Stimulated activated CD8-positive, alpha-beta memory T cell treated with anti-CD3 and anti-CD28 coated beads, Interleukin-7, amount 100 ng/mL, for 1 hour (primary cell): ENCODE measurements at regions not wholly inside any gene's neighbourhood (a gene's known extent, or its start where the extent isn't known, plus 50 kb on each side); places are given as distances from the start of the nearest gene placed in this dataset.

ENCODE experiments used
- DNase-seq, 2 donors: peaks; one replicate each; pipeline ENCODE4 v3.0.0-alpha.2; 2020; ENCODE audit warnings: low read depth in 2 of 2

DNA sequence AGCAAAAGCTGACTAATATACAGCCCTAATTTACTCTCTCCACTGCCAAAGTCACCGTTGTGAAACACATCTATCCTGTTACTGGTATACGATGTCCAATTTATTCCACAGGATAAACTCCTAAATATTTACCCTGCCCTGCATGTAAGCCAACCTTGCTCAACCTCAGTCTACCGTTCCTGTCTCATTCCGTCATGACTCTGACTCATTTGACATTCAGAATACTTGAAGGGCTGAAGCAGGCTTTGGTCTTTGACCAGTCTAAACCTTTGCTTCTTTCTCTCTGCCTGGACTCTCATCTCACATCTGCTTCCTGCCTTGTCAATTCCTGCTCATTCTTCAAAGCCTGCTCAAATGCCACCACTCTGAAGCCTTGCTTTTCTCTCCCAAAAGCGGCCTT, 157.5 kb downstream of the SCP2D1 start:
- no peak for DNase-seq

DNA sequence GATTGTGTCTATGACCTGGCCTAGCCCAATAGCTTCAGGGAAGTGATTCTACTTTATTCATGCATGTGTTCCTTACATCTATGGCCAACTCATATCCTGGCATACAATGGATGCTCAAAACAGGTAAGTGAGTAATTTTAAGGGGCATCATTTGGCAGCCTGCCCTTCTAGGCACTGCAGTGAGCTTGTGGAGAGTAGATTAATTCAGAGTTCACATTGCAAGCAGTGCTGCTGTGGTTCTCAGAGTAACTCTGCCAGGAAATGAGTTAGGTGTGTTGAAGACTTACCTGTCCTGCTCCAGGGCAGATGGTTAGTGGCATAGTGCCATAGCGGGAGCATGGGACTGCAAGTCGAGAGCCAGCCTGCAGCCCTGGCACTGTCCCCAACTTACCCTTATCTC, 158.0 kb downstream of the SCP2D1 start:
- no peak for DNase-seq

DNA sequence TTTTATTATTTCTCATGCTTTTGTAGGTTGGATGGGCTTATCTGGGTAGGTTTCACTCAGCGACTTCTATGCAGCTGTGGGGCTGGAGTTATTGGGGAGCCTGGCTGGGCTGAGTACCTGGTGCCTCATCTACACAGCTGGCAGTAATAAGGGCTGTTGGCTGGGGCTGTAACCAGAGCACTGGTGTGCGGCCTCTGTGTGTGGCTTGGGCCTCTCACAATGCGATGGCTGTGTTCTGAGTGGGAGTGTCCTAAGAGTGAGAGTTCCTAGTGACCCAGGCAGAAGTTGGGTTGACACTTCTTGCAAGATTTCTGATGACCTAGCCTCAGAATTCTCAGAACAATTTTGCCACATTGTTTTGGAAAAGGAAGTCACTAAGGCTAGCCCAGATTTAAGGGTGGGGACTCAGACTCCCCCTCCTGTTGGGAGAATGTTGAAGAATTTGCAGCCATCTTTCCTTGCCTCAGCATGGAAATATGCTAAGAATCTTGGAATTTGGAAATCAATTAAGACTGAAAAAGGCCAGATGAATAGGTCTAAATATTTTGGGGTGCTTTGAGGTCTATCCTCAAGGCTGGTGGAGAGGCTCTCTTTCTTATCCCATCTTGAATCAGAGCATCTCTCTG, 158.8 kb downstream of the SCP2D1 start:
- no peak for DNase-seq

DNA sequence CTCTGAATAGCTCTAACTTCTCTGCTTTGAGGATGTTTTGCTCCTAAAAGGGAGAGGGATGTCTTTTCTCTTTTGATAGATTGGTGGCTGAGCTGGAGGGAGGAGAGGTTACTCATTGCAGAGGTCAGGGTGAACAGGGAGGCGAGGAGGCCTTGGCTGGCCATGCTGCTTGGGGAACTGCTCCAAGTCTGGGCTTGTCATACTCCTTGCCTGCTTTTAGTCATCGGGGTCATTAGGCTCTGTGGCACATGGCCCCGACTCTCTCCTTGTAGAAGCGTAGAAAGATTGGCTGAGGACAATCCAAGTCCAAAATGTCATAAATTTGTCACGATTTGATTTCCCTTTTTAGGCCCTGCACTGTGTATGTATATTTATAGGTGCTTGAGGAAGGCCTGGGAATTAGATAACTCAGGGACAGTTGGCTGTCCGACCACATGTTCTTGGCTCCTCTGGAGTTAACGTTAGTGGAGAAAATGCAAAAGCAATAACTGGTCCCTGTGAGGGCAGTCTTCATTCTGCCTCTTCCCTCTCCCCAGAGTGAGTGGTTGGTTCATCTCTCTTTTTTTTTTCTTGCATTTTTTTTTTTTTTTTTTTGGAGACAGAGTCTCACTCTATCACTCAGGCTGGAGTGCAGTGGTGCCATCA, 160.1 kb downstream of the SCP2D1 start:
- DNase-seq, result no peak

DNA sequence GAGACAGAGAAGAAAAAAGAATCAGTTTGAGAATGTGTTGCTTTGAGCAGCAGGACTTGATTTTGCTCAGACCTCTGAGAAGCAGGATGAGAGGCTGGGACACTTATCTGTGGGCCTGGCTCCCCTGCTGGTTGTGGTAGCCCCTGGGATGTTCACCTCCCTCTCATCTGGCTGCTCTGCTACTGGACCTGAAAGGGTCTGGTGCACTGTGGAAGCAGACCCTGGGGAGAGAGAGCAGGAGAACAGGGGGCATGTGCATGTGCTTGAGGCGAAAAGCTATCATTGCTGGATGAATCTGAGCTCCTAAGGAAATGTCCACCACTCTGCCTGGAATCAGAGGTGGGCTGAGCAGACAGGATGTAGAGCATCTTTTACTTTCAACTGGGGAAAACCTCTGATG, 161.1 kb downstream of the SCP2D1 start:
- DNase-seq, result no peak

- no peak for DNase-seq
These were observed 163.9 kb downstream of the SCP2D1 start for GRCh38 chr20:18977441-18977840.

DNA sequence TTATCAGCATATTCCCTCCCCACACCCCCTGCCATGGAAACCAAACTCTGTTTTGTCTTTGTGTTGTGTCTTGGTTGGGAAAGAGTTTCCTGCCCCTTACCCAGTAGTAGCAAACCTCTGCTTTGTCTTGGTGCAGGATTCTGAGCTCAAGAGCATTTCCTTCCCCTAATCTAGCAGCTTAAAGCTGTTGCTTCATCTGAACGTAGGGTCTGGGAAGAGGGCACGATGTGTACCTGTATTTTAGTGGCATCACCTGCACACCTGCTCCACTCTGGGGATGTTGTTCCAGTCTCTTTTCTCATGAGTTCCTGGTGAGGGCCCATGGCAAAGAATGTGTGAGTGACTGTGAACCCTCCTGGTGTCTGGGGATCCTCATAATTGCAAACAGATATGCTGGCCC, 164.7 kb downstream of the SCP2D1 start:
- no peak for DNase-seq

DNA sequence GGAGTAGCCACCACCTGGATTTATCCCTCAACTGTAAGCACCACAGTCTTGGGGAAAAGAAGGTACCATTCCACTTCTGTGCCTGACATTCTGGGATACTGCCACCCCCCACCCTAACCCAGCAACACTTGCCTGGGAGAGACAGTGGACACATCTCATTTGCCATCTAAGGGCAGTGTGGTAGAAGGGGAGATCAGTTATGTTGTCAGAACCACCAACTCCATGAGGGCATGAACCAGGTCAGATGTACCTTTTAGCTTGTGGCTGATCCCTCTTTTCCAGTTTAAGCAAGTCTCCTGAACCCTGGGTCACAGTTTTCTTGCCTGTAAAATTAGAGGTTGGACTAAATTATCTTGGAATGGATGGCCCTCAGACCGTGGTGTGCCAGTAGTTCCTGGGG, 165.5 kb downstream of the SCP2D1 start:
- no peak for DNase-seq

DNA sequence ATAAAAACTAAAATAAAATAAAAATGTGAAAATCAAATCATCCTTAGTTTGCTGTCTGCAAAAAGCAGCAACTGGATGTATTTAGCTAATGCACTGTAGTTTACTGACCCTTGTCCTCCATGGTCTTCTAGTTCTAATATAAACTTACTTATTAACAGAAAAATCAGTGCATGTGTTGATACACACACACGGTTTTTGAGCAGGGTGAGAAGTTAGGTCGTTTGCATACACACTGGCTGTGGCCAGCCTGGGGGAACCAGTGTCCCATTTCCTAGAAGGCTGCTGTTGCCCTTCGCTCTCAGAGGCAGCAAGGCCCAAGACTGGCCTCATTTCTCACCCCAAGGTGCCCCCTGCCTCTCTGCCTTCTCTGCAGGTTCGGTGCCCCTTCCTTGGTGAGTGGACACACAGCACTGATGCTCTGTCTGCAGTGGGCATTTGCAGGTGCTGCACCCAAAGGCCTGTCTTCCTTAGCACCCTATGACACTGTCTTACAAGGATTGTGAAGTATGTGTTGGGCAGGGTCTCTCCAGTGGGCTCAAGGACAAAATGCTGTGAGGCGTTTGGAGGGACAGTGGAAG, 168.5 kb downstream of the SCP2D1 start:
- DNase-seq, result no peak

GRCh38 chr20:18983796-18984195, 170.2 kb downstream of the SCP2D1 start:
- no peak for DNase-seq

GRCh38 chr20:18984238-18985200, 170.9 kb downstream of the SCP2D1 start:
- no peak for DNase-seq

GRCh38 chr20:18985551-18985950, 172.0 kb downstream of the SCP2D1 start:
- DNase-seq, result no peak

DNA sequence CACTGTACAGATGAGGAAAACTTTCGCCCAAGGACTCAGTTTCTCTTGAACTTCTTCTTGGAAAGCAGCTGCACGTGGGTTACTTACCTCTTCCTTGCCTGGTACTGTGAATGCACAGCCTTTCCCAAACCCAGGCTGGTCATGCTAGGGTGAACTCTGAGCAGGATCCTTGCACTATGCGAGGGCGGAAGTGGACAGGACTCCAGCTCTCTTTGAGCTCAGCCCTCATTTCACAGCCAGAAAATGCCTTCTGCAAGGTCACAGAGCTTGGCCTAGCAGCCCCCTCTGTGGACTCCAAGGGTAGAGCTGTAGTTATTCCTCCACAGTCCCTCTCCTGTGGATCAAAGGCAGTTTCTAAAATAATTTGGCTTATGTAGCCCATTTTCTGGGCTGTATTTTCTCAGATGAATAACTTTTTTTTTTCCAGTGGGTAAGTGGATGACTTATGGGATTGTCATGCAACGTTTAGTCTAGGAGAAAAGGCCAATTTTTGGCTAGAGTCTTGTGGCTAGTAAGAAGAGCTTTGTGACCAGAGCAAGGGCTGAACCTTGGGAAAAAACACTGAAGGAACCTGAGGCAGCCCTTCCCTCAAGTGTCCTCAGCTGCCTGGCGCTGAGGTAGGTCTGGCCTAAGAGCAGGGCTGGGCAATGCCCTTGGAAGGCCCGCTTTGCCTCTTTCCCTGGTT, 172.7 kb downstream of the SCP2D1 start:
- no peak for DNase-seq

- DNase-seq, result no peak
These were observed 173.5 kb downstream of the SCP2D1 start for GRCh38 chr20:18986895-18987580.

DNA sequence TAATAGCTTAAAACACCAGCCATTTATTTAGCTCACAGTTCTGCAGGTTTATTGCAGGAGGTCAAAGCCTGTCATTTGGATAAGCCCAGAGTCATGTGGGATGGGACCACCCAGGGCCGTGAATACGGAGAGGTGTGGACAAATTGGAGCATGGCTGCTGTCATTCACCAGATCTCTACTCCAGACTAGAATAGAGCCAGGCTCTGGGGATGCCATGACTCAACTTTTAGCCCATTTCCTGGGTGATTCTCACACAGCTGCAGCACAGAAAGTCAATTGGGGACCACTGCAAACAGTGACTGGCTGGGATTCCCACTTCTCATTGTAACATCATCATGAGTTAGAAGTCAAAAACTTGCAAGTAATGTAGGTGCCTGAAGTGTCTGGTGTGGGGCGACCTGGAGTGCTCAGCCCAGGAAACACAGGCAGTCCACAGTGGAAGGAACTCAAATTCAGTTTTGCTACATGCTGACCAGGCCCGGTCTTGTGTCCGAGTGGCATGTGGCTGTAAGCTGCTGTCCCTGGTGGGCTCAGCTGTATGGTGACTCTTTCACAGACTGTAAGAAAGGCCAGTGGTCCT, 174.3 kb downstream of the SCP2D1 start:
- DNase-seq, result no peak

DNA sequence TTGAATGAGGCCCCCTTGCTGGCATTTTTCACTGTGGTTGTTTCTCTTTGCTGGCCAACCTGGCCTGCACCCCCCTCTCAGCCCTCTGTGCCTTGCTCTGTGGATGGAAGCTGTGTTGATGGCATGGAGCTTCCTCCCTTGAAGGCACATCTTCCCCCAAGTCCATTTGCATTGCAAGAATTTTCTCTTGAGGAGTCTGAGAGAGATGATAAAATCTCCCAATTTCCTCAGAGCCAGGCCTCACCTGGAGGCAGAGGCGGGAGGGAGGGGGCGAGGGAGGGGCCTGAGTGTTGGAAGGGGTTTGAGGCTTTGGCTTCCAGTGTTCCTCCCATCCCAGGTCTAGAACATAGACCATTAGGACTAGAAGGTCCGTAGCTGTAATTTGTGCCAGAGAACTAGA, 175.1 kb downstream of the SCP2D1 start:
- DNase-seq, result no peak

DNA sequence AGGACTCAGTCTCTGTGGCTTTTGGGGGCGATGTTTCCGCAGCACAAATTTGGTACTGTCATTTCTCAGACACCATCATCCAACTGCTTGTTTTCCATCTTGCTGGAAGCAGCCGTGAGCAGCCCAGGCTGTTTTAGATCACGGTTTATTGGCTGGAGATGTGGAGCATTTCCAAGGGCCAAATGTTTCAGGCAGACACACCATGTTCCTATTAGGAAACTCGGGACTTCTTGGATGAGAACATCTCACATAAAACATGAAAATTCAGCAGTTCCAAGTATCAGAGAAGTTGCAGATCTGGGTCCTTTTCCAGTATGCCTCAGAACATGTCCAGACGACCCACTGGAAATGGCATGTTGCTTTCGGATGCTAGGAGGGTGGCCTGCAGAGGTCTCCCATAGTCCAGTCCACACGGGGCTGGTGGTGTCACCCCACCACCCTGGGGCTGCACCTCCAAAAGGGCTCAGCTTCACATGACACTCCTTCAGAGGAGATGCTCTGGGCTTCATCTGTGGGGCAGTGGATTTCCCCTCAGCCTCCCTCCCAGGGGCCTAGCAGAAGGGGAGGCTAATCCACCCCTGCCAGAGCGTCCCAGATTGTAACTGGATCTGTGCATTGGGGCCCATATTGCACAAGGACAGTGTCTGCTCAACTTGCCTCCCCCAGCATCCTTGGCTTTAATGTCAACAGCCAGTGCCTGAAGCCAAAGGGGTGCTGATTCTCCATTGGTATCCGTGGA, 176.3 kb downstream of the SCP2D1 start:
- DNase-seq, result no peak

GRCh38 chr20:18991012-18991411, 177.4 kb downstream of the SCP2D1 start:
- DNase-seq, result no peak

DNA sequence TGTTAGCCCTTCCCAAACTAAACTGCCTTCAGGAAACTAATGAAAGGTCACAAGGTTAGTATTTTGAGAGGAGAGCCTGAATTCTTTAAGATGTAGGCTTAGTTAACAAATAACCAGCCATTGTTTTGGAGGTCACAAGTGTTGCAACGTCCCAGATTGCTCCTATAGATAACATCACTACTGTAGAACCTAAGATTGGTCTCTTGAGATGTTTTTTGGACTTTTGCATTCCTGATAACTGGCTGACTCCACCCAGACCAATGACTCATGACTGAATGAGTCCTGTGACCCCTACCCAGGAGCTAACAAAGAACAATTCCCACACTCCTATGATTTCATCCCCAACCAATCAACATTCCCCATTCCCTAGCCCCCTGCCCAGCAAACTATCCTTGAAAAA, 178.8 kb downstream of the SCP2D1 start:
- no peak for DNase-seq

- DNase-seq, result no peak
These were observed 181.9 kb downstream of the SCP2D1 start for GRCh38 chr20:18995455-18995854.
